PC-3 (cell line): ENCODE measurements at regions not wholly inside any gene's neighbourhood (a gene's known extent, or its start where the extent isn't known, plus 50 kb on each side); places are given as distances from the start of the nearest gene placed in this dataset.
"Not testable (repeated sequence)": the region's sequence is repeated elsewhere in the genome, so short reads cannot be mapped to it uniquely, and the experiment has no call there.

Source experiments
- ATAC-seq: fragments of 200-7000 bp; cut with Tn5 transposase; 2 replicates; pipeline ENCODE4 v1.9.1; 2020; ENCODE audit warnings: mild to moderate bottlenecking, moderate library complexity
- BruUV-seq: library from RNA; stranded (reverse); fragments of 400-500 nt; replicated peaks from 2 replicates; lab custom pipeline; 2021; lab: Mats Ljungman, UMichigan
- CTCF ChIA-PET: fragments of 300-600 bp; sonication (Branson Sonifier 250); formaldehyde crosslinking; loops from one replicate; lab custom pipeline; 2022; ENCODE audit warnings: antibody characterized with exemption; lab: Charles Lee
- POLR2A ChIA-PET: fragments of 300-600 bp; sonication (Branson Sonifier 250); formaldehyde crosslinking; loops from one replicate; lab custom pipeline; 2022; ENCODE audit warnings: antibody characterized with exemption; ENCODE audit not compliant: unreplicated experiment; lab: Charles Lee
- DNase-seq: peaks from one replicate; pipeline ENCODE4 v3.0.0-alpha.2; 2015
- H2AFZ ChIP-seq: fragments of 300-600 bp; sonication (generic); 2 replicates; pipeline ENCODE4 v1.6.0; 2016; ENCODE audit warnings: antibody characterized with exemption, low read length
- H3F3A ChIP-seq: fragments of 300-600 bp; sonication (generic); one replicate; pipeline ENCODE4 v1.6.0; 2017; ENCODE audit warnings: antibody characterized with exemption, low read length, control low read depth, mild to moderate bottlenecking; ENCODE audit not compliant: unreplicated experiment
- H3K27ac ChIP-seq: fragments of 300-600 bp; sonication (generic); 2 replicates; pipeline ENCODE4 v1.5.1; 2016; ENCODE audit warnings: mild to moderate bottlenecking, low read length
- H3K27me3 ChIP-seq: fragments of 300-600 bp; sonication (generic); 2 replicates; pipeline ENCODE4 v1.6.1; 2016; ENCODE audit warnings: low read length, mixed read lengths
- H3K36me3 ChIP-seq: fragments of 300-600 bp; sonication (generic); 2 replicates; pipeline ENCODE4 v1.6.1; 2016; ENCODE audit warnings: low read depth, mixed run types, low read length, mixed read lengths
- H3K4me1 ChIP-seq: fragments of 300-600 bp; sonication (generic); 2 replicates; pipeline ENCODE4 v1.5.1; 2016; ENCODE audit warnings: low read length; ENCODE audit not compliant: insufficient read depth
- H3K4me2 ChIP-seq: fragments of 300-600 bp; sonication (generic); 2 replicates; pipeline ENCODE4 v1.6.0; 2016; ENCODE audit warnings: low read length
- H3K4me3 ChIP-seq: fragments of 300-600 bp; sonication (generic); 2 replicates; pipeline ENCODE4 v1.5.1; 2016; ENCODE audit warnings: mild to moderate bottlenecking, low read length, mixed read lengths
- H3K79me2 ChIP-seq: fragments of 300-600 bp; sonication (generic); 2 replicates; pipeline ENCODE4 v1.6.1; 2017; ENCODE audit warnings: low read length, mixed read lengths
- H3K9ac ChIP-seq: fragments of 300-600 bp; sonication (generic); 2 replicates; pipeline ENCODE4 v1.6.0; 2016; ENCODE audit warnings: mild to moderate bottlenecking, low read length
- H3K9me2 ChIP-seq: fragments of 300-600 bp; sonication (generic); replicated peaks from 2 replicates; pipeline ENCODE4 v1.6.1; 2016; ENCODE audit warnings: mixed run types, low read length, mixed read lengths
- H3K9me3 ChIP-seq: fragments of 300-600 bp; sonication (generic); 2 replicates; pipeline ENCODE4 v1.6.1; 2016; ENCODE audit warnings: low read length, mixed read lengths
- H4K20me1 ChIP-seq: fragments of 300-600 bp; sonication (generic); 2 replicates; pipeline ENCODE4 v1.6.1; 2016; ENCODE audit warnings: low read length, mixed read lengths
- EZH2 ChIP-seq: fragments of 300-600 bp; sonication (generic); IDR thresholded peaks from one replicate; pipeline ENCODE4 v1.6.1; 2017; ENCODE audit warnings: antibody characterized with exemption, mild to moderate bottlenecking, low read length; ENCODE audit not compliant: unreplicated experiment
- EZH2phosphoT487 ChIP-seq: fragments of 300-600 bp; sonication (generic); IDR thresholded peaks from 2 replicates; pipeline ENCODE4 v1.6.1; 2018; ENCODE audit warnings: mild to moderate bottlenecking, antibody characterized with exemption, low read length, borderline replicate concordance
- intact Hi-C: fragments of 100-400 bp; cut with micrococcal nuclease; formaldehyde crosslinking; loops from 2 replicates; pipeline ENCODE4 v1.9.0; 2023
- TF ChIP-seq, protein P1 (sequence below): fragments of 300-600 bp; sonication (generic); conservative IDR thresholded peaks from 2 replicates; pipeline ENCODE4 v1.5.1; 2017; ENCODE audit warnings: antibody characterized with exemption, low read depth, mild to moderate bottlenecking, low read length

GRCh38 chr6:3672339-3672738, 79.2 kb downstream of the PXDC1 start:
- H3K27me3 ChIP-seq, BruUV-seq, H3K9me3 ChIP-seq, H3K4me1 ChIP-seq, H2AFZ ChIP-seq, H3K4me3 ChIP-seq, intact Hi-C loops, H3K36me3 ChIP-seq, H3K27ac ChIP-seq, H4K20me1 ChIP-seq, ATAC-seq, CTCF ChIA-PET, H3F3A ChIP-seq, H3K79me2 ChIP-seq, H3K9ac ChIP-seq, H3K9me2 ChIP-seq, POLR2A ChIA-PET, DNase-seq, H3K4me2 ChIP-seq: not testable (repeated sequence)

DNA sequence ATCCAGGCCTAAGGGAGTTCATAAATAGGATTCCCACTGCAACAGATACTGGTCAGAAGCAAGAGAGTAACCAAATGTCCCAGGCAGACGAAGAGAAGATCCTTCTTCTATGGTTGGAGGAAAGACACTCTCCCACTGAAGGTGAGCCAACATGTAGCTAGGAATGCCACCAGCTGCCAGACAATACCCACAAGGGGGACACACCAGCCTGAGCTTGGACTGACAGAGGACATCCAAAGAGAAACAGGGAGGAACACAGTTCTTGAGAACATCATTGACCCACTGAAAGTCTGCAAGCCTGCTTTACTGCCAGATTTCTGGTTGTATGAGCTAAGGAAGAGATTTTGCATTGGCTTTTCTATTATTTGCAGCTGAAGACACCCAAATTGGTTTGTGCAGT, 80.1 kb downstream of the PXDC1 start:
- ATAC-seq (no peak), DNase-seq (no peak)
- Histone ChIP-seq H3K79me2 (no peaks in the 10 kb centered on the region), H3K9me3 (no peaks in the 10 kb centered on the region), H3F3A (no peaks in the 10 kb centered on the region), H2AFZ (no peak overlapping the region), H3K36me3 (no peaks in the 10 kb centered on the region), H3K4me3 (no peak overlapping the region), H4K20me1 (no peaks in the 10 kb centered on the region), H3K27me3 (no peaks in the 10 kb centered on the region), H3K4me1 (no peaks in the 10 kb centered on the region), H3K9ac (no peak overlapping the region), H3K9me2 (no peaks in the 10 kb centered on the region), H3K4me2 (no peak overlapping the region), H3K27ac (no peak overlapping the region)
- TF ChIP-seq EZH2phosphoT487 = no peak
- TF ChIP-seq, protein P1, sequence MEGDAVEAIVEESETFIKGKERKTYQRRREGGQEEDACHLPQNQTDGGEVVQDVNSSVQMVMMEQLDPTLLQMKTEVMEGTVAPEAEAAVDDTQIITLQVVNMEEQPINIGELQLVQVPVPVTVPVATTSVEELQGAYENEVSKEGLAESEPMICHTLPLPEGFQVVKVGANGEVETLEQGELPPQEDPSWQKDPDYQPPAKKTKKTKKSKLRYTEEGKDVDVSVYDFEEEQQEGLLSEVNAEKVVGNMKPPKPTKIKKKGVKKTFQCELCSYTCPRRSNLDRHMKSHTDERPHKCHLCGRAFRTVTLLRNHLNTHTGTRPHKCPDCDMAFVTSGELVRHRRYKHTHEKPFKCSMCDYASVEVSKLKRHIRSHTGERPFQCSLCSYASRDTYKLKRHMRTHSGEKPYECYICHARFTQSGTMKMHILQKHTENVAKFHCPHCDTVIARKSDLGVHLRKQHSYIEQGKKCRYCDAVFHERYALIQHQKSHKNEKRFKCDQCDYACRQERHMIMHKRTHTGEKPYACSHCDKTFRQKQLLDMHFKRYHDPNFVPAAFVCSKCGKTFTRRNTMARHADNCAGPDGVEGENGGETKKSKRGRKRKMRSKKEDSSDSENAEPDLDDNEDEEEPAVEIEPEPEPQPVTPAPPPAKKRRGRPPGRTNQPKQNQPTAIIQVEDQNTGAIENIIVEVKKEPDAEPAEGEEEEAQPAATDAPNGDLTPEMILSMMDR = no peak
- TF ChIP-seq EZH2 = no peak
- ChIA-PET POLR2A (no interaction called here), CTCF (no interaction called here)
- intact Hi-C loops = no loop called here
- no TSS peak for BruUV-seq

DNA sequence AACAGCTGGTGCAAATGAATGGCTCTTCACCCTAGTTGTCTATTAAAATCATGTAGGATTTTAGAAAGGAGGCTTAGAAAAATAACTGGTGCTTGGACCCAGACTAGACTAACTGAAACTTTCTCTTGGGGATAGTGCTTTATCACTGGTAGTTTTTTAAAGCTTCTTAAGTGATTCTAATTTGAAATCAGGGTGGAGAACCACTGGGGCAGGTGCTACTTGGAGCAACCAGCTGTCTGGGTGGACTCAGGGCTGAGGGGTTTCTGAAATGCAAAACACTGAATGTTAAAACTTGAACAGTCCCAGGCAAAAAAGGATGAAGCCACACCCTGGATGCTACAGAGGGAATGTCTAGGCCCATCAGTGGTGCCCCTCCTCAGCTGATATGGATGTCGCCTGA, 81.2 kb downstream of the PXDC1 start:
- CTCF ChIA-PET = no interaction called here
- H3K27ac ChIP-seq = no peak overlapping the region
- ATAC-seq = no peak
- no peak for DNase-seq
- no peak overlapping the region for H2AFZ ChIP-seq
- no peaks in the 10 kb centered on the region for H3K4me1 ChIP-seq
- no peaks in the 10 kb centered on the region for H3K27me3 ChIP-seq
- BruUV-seq = no TSS peak
- no peaks in the 10 kb centered on the region for H4K20me1 ChIP-seq
- no peak overlapping the region for H3K9ac ChIP-seq
- H3K4me2 ChIP-seq = no peak overlapping the region
- no peaks in the 10 kb centered on the region for H3F3A ChIP-seq
- no peaks in the 10 kb centered on the region for H3K9me3 ChIP-seq
- TF ChIP-seq EZH2 (no peak), EZH2phosphoT487 (no peak)
- TF ChIP-seq, protein P1 = no peak
- intact Hi-C loops = no loop called here
- H3K36me3 ChIP-seq = no peaks in the 10 kb centered on the region
- POLR2A ChIA-PET = no interaction called here
- H3K4me3 ChIP-seq = no peak overlapping the region
- H3K9me2 ChIP-seq = no peaks in the 10 kb centered on the region
- H3K79me2 ChIP-seq = no peaks in the 10 kb centered on the region
